IMR-90 (cell line): ENCODE measurements at regions not wholly inside any gene's neighbourhood (a gene's known extent, or its start where the extent isn't known, plus 50 kb on each side); places are given as distances from the start of the nearest gene placed in this dataset.

Experiments
- ATAC-seq: fragments of 200-7000 bp; cut with Tn5 transposase; 2 replicates; pipeline ENCODE4 v1.9.1; 2020; ENCODE audit warnings: low read depth, mild to moderate bottlenecking, moderate library complexity
- BruUV-seq: library from RNA; stranded (reverse); fragments of 400-500 nt; replicated peaks from 2 replicates; lab custom pipeline; 2021; lab: Mats Ljungman, UMichigan
- CTCF ChIA-PET: fragments of 300-600 bp; formaldehyde crosslinking; extraction: SDS; loops from one replicate; lab custom pipeline; 2021; ENCODE audit warnings: antibody characterized with exemption; lab: Yijun Ruan, JAX
- POLR2A ChIA-PET: fragments of 300-600 bp; sonication (Branson Sonifier 250); formaldehyde crosslinking; loops from one replicate; lab custom pipeline; 2022; ENCODE audit warnings: antibody characterized with exemption; ENCODE audit not compliant: unreplicated experiment; lab: Charles Lee
- DNase-seq: peaks from one replicate; pipeline ENCODE4 v3.0.0; 2013
- H2AFZ ChIP-seq: replicated peaks from 2 replicates; pipeline ENCODE3; 2013; ENCODE audit warnings: low read length, mild to moderate bottlenecking; ENCODE audit not compliant: poor library complexity
- H2AK5ac ChIP-seq: 2 replicates; pipeline ENCODE4 v1.6.1; 2013; ENCODE audit warnings: low read depth, low read length, inconsistent platforms
- H2AK9ac ChIP-seq: replicated peaks from 2 replicates; pipeline ENCODE3; 2013; ENCODE audit warnings: mild to moderate bottlenecking, low read depth, low read length, moderate library complexity; ENCODE audit not compliant: poor library complexity
- H2BK120ac ChIP-seq: 2 replicates; pipeline ENCODE4 v1.6.1; 2013; ENCODE audit warnings: low read depth, low read length, inconsistent platforms
- H2BK15ac ChIP-seq: 3 replicates; pipeline ENCODE4 v1.6.1; 2013; ENCODE audit warnings: low read depth, low read length, inconsistent platforms
- H2BK20ac ChIP-seq: 2 replicates; pipeline ENCODE4 v1.6.1; 2013; ENCODE audit warnings: low read depth, mild to moderate bottlenecking, inconsistent platforms, low read length, moderate library complexity
- H2BK5ac ChIP-seq: 2 replicates; pipeline ENCODE4 v1.6.1; 2013; ENCODE audit warnings: mild to moderate bottlenecking, low read depth, low read length, inconsistent platforms; ENCODE audit not compliant: poor library complexity, severe bottlenecking
- H3K14ac ChIP-seq: replicated peaks from 2 replicates; pipeline ENCODE4 v1.6.1; 2013; ENCODE audit warnings: low read depth, low read length, inconsistent platforms
- H3K18ac ChIP-seq: 2 replicates; pipeline ENCODE4 v1.6.1; 2013; ENCODE audit warnings: low read depth, low read length, control low read depth
- H3K23ac ChIP-seq: 2 replicates; pipeline ENCODE4 v1.6.1; 2013; ENCODE audit warnings: low read depth, low read length, inconsistent platforms
- H3K27ac ChIP-seq: 2 replicates; pipeline ENCODE4 v1.5.1; 2013; ENCODE audit warnings: mild to moderate bottlenecking, control low read depth, low read length; ENCODE audit not compliant: insufficient read depth
- H3K27me3 ChIP-seq: 2 replicates; pipeline ENCODE4 v1.6.1; 2013; ENCODE audit warnings: low read length; ENCODE audit not compliant: control insufficient read depth, insufficient read depth
- H3K36me3 ChIP-seq: 2 replicates; pipeline ENCODE4 v1.6.1; 2013; ENCODE audit warnings: low read length, mixed read lengths; ENCODE audit not compliant: control insufficient read depth, insufficient read depth
- H3K4ac ChIP-seq: 2 replicates; pipeline ENCODE4 v1.6.1; 2013; ENCODE audit warnings: low read depth, low read length, inconsistent platforms
- H3K4me1 ChIP-seq: 2 replicates; pipeline ENCODE4 v1.6.1; 2013; ENCODE audit warnings: low read length, mixed read lengths; ENCODE audit not compliant: control insufficient read depth, insufficient read depth
- H3K4me2 ChIP-seq: 2 replicates; pipeline ENCODE4 v1.6.1; 2013; ENCODE audit warnings: low read depth, mild to moderate bottlenecking, control low read depth, low read length, moderate library complexity
- H3K4me3 ChIP-seq: 2 replicates; pipeline ENCODE4 v1.5.1; 2013; ENCODE audit warnings: low read depth, mild to moderate bottlenecking, control low read depth, low read length, moderate library complexity; ENCODE audit not compliant: insufficient read depth
- H3K56ac ChIP-seq: 2 replicates; pipeline ENCODE4 v1.6.1; 2013; ENCODE audit warnings: low read length, inconsistent platforms; ENCODE audit not compliant: insufficient read depth; ENCODE audit errors: extremely low read depth
- H3K79me1 ChIP-seq, 2 experiments: 2 replicates each; pipeline ENCODE4 v1.6.1; 2013; ENCODE audit warnings: low read length in 2 of 2, inconsistent platforms in 1 of 2, low read depth in 1 of 2
- H3K9ac ChIP-seq: 2 replicates; pipeline ENCODE4 v1.6.1; 2013; ENCODE audit warnings: low read depth, low read length, control low read depth
- H3K9me1 ChIP-seq: 2 replicates; pipeline ENCODE4 v1.6.1; 2013; ENCODE audit warnings: low read length, inconsistent platforms; ENCODE audit not compliant: insufficient read depth
- H3K9me3 ChIP-seq: 2 replicates; pipeline ENCODE4 v1.6.1; 2013; ENCODE audit warnings: low read length; ENCODE audit not compliant: control insufficient read depth, insufficient read depth
- H4K20me1 ChIP-seq: 2 replicates; pipeline ENCODE4 v1.6.1; 2013; ENCODE audit warnings: low read length, inconsistent platforms; ENCODE audit not compliant: insufficient read depth
- H4K5ac ChIP-seq: 2 replicates; pipeline ENCODE4 v1.6.1; 2013; ENCODE audit warnings: mild to moderate bottlenecking, low read depth, low read length, control low read depth
- H4K8ac ChIP-seq, 2 experiments: 2 replicates each; pipeline ENCODE4 v1.6.1; 2013; ENCODE audit warnings: low read depth in 2 of 2, low read length in 2 of 2, control low read depth in 1 of 2, inconsistent platforms in 1 of 2
- H4K91ac ChIP-seq: 2 replicates; pipeline ENCODE4 v1.6.1; 2013; ENCODE audit warnings: low read depth, low read length, inconsistent platforms; ENCODE audit not compliant: insufficient read depth
- BHLHE40 ChIP-seq: fragments of 150-350 bp; IDR thresholded peaks from 2 replicates; pipeline ENCODE4 v1.6.1; 2016; ENCODE audit warnings: mild to moderate bottlenecking, low read depth, low read length
- CEBPB ChIP-seq: IDR thresholded peaks from 2 replicates; pipeline ENCODE4 v1.6.1; 2012; ENCODE audit warnings: low read depth, low read length, improper control_type of control experiment
- CHD1 ChIP-seq: IDR thresholded peaks from 2 replicates; pipeline ENCODE4 v1.6.1; 2012; ENCODE audit warnings: low read depth, low read length, improper control_type of control experiment
- FOS ChIP-seq: fragments of 150-350 bp; IDR thresholded peaks from 2 replicates; pipeline ENCODE4 v1.6.1; 2016; ENCODE audit warnings: low read depth, low read length
- MAFK ChIP-seq: IDR thresholded peaks from 2 replicates; pipeline ENCODE4 v1.6.1; 2012; ENCODE audit warnings: low read depth, low read length, improper control_type of control experiment
- MAZ ChIP-seq: IDR thresholded peaks from 2 replicates; pipeline ENCODE4 v1.6.1; 2012; ENCODE audit warnings: low read depth, mild to moderate bottlenecking, low read length, improper control_type of control experiment, moderate library complexity, borderline replicate concordance
- MXI1 ChIP-seq: IDR thresholded peaks from 2 replicates; pipeline ENCODE4 v1.6.1; 2012; ENCODE audit warnings: low read depth, mild to moderate bottlenecking, low read length, moderate library complexity, borderline replicate concordance
- NFE2L2 ChIP-seq: fragments of 150-350 bp; IDR thresholded peaks from 2 replicates; pipeline ENCODE4 v1.6.1; 2016; ENCODE audit warnings: low read depth, mild to moderate bottlenecking, low read length
- POLR2A ChIP-seq: IDR thresholded peaks from 2 replicates; pipeline ENCODE4 v1.6.1; 2012; ENCODE audit warnings: mild to moderate bottlenecking, low read depth, low read length
- RAD21 ChIP-seq: IDR thresholded peaks from 2 replicates; pipeline ENCODE4 v1.6.1; 2012; ENCODE audit warnings: low read length, improper control_type of control experiment
- RCOR1 ChIP-seq: IDR thresholded peaks from 2 replicates; pipeline ENCODE4 v1.6.1; 2012; ENCODE audit warnings: mild to moderate bottlenecking, low read length, improper control_type of control experiment; ENCODE audit not compliant: insufficient replicate concordance
- RFX5 ChIP-seq: IDR thresholded peaks from 2 replicates; pipeline ENCODE4 v1.8.0; 2012; ENCODE audit warnings: low read depth, mild to moderate bottlenecking, low read length, moderate library complexity
- SMC3 ChIP-seq: fragments of 150-350 bp; IDR thresholded peaks from 2 replicates; pipeline ENCODE4 v1.6.1; 2016; ENCODE audit warnings: low read depth, mild to moderate bottlenecking, antibody characterized with exemption, low read length, moderate library complexity
- WGBS, 2 experiments: methylation state at CpG; one replicate each; pipeline versions ENCODE4 v1.1.5 to v1.1.7; 2013; ENCODE audit warnings: missing lambda C conversion rate in 2 of 2; ENCODE audit not compliant: insufficient read length in 1 of 2; ENCODE audit errors: extremely low coverage in 2 of 2; 5-methylcytosine and 5-hydroxymethylcytosine counted together
- dilution Hi-C: fragments of 300-500 bp; cut with HindIII; formaldehyde crosslinking; loops from one replicate; pipeline ENCODE4 v1.14.3; 2018; ENCODE audit warnings: low sequenced_read_pairs; ENCODE audit not compliant: unreplicated experiment
- in situ Hi-C: fragments of 300-500 bp; cut with MboI; formaldehyde crosslinking; loops from 3 replicates; pipeline ENCODE4 v1.14.3; 2019; ENCODE audit warnings: low sequenced_read_pairs, inconsistent platforms, mixed read lengths
- intact Hi-C: fragments of 100-400 bp; cut with micrococcal nuclease; formaldehyde crosslinking; loops from 2 replicates; pipeline ENCODE4 v1.10.0; 2022
- TF ChIP-seq, protein P1 (sequence below): conservative IDR thresholded peaks from 2 replicates; pipeline ENCODE4 v1.5.1; 2012; ENCODE audit warnings: mild to moderate bottlenecking, low read depth, low read length, improper control_type of control experiment
- TF ChIP-seq, protein P2 (sequence below): fragments of 150-350 bp; IDR thresholded peaks from 2 replicates; pipeline ENCODE4 v1.6.1; 2017; ENCODE audit warnings: mild to moderate bottlenecking, antibody characterized with exemption, low read length, low read depth
- TF ChIP-seq, protein P3 (sequence below): fragments of 150-350 bp; IDR thresholded peaks from 2 replicates; pipeline ENCODE4 v1.6.1; 2016; ENCODE audit warnings: low read depth, mild to moderate bottlenecking, low read length, moderate library complexity, borderline replicate concordance

DNA sequence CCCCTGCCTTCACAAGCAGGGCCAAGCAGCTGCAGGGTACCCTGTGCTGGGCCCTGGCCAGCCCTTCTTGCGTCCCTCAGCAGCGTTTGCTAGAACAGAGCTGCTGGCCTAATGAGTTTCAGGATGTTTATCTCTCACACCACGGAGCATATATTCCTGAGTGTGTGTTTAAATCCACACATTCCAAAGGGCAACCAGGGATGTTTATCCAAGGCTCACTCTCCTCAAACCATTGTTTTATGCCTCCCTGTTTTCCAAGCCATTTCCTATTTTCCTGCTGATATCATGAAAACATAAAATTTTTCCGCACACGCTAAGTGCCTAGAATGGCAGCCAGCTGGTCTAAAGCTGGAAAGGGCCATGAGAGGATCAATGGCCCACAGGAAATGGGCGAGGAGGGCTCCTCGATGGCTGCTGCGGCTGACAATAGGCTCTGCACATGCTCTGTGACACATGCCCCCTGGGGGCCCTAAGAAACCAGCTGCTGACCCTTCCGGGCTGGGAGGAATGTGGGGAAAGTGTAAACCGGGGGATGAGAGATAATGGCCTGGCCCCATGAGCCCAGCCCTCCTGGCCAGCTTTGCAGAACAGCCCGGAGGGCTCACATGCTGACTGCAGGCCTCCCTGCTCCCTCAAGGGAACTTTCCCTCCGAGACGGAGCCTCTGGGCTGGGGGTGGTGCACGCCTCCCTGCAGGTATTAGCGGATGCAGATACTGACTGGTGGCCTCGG, 194.0 kb downstream of the NDUFA10 start:
- ChIA-PET CTCF (interaction anchor here (0.6 kb wide), 1 partner anchor 242 kb away, joined by 3 read pairs; no protein-coding TSS in a partner anchor), POLR2A (no interaction called here)
- dilution Hi-C loops (no loop called here), in situ Hi-C loops (no loop called here), intact Hi-C loops (no loop called here)
- no TSS peak for BruUV-seq
- Histone ChIP-seq H3K4me2 (no peak overlapping the region), H4K5ac (no peak overlapping the region), H3K9me3 (peaks cover 56% of the 10 kb centered on the region), H3K4me1 (no peaks in the 10 kb centered on the region), H2AK5ac (no peak overlapping the region), H3K9ac (no peak overlapping the region), H4K91ac (no peak overlapping the region), H2BK5ac (no peak overlapping the region), H2BK15ac (no peak overlapping the region), H3K23ac (no peak overlapping the region), H3K18ac (no peak overlapping the region), H3K27ac (no peak overlapping the region), H4K20me1 (no peaks in the 10 kb centered on the region), H4K8ac (no peak overlapping the region), H3K14ac (no peak overlapping the region), H3K56ac (no peak overlapping the region), H3K9me1 (no peaks in the 10 kb centered on the region), H3K36me3 (no peaks in the 10 kb centered on the region), H3K4me3 (no peak overlapping the region), H2BK120ac (no peak overlapping the region), H3K79me1 (no peaks in the 10 kb centered on the region), H3K4ac (no peak overlapping the region), H2AK9ac (no peak overlapping the region), H2BK20ac (no peak overlapping the region), H3K27me3 (no peaks in the 10 kb centered on the region), H2AFZ (no peak overlapping the region)
- 13% methylated on average over 3 of the region's 16 CpGs; no CpG with 5 or more reads in 1 of the 2 experiments for WGBS, 2 experiments
- DNase-seq (no peak), ATAC-seq (no peak)
- TF ChIP-seq CHD1: no peak
- TF ChIP-seq, protein P1, sequence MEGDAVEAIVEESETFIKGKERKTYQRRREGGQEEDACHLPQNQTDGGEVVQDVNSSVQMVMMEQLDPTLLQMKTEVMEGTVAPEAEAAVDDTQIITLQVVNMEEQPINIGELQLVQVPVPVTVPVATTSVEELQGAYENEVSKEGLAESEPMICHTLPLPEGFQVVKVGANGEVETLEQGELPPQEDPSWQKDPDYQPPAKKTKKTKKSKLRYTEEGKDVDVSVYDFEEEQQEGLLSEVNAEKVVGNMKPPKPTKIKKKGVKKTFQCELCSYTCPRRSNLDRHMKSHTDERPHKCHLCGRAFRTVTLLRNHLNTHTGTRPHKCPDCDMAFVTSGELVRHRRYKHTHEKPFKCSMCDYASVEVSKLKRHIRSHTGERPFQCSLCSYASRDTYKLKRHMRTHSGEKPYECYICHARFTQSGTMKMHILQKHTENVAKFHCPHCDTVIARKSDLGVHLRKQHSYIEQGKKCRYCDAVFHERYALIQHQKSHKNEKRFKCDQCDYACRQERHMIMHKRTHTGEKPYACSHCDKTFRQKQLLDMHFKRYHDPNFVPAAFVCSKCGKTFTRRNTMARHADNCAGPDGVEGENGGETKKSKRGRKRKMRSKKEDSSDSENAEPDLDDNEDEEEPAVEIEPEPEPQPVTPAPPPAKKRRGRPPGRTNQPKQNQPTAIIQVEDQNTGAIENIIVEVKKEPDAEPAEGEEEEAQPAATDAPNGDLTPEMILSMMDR: no peak
- TF ChIP-seq MXI1: no peak
- TF ChIP-seq FOS: no peak
- no peak for TF ChIP-seq CEBPB
- TF ChIP-seq RCOR1: no peak
- no peak for TF ChIP-seq NFE2L2
- TF ChIP-seq, protein P2, sequence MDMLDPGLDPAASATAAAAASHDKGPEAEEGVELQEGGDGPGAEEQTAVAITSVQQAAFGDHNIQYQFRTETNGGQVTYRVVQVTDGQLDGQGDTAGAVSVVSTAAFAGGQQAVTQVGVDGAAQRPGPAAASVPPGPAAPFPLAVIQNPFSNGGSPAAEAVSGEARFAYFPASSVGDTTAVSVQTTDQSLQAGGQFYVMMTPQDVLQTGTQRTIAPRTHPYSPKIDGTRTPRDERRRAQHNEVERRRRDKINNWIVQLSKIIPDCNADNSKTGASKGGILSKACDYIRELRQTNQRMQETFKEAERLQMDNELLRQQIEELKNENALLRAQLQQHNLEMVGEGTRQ: no peak
- no peak for TF ChIP-seq BHLHE40
- no peak for TF ChIP-seq RAD21
- TF ChIP-seq SMC3: no peak
- TF ChIP-seq RFX5: no peak
- TF ChIP-seq MAZ: no peak
- no peak for TF ChIP-seq POLR2A
- TF ChIP-seq MAFK: no peak
- TF ChIP-seq, protein P3, sequence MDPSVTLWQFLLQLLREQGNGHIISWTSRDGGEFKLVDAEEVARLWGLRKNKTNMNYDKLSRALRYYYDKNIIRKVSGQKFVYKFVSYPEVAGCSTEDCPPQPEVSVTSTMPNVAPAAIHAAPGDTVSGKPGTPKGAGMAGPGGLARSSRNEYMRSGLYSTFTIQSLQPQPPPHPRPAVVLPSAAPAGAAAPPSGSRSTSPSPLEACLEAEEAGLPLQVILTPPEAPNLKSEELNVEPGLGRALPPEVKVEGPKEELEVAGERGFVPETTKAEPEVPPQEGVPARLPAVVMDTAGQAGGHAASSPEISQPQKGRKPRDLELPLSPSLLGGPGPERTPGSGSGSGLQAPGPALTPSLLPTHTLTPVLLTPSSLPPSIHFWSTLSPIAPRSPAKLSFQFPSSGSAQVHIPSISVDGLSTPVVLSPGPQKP: no peak
